GM19452 (cell line): ENCODE measurements at regions not wholly inside any gene's neighbourhood (a gene's known extent, or its start where the extent isn't known, plus 50 kb on each side); places are given as distances from the start of the nearest gene placed in this dataset.

Source experiments
- ATAC-seq: cut with Tn5 transposase; IDR thresholded peaks from one replicate; pipeline ENCODE4 v1.9.1; 2021; ENCODE audit not compliant: unreplicated experiment

DNA sequence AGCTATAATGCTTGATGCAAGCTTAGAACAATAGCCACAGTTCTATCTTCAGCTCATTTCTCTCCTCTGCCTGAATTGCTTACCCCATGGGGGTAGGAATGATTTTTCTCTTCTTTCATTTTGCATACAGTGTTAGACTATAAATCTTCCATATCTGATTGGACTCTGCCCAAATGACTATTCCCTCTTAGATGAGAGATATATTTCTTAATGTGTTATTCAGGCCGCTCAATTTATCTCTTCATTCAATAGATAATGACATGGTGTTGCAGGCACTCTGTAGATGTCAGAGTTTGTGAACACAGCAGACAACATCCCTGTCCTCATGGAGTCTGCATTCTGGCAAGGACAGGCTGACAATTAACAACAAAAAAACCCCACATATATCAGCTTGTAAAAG lies 443.7 kb upstream of the CELF4 start:
- ATAC-seq = no peak

DNA sequence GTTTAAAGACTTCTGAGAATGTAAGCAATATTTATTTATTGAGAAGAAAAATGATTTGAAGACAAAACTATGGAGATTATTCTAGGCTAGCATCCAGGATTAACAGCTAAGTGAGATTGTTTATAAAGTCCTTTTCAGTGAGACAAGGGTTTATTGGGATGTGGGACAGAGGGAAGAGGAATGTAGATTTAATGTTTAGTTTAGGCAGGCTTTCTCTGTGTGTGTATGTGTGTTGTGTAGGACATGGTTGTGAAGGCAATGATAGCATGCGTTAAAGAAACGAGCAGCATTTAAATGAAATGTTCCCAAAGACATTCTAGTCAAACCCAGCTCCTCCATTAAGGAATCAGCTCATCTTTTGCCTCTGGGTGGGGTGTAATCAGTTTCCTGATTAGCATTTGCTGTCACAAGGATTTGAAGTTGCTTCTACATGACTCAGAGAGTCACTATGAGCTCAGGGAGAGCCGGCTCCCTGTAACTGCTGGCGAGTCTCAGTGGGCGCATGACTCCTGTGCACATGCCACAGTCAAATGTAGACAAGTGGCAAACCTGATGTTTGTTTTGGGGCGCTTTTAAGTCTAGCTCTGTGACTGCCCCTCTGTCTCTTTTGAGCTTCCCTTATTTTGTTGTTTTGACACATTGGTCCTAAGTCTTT lies 442.2 kb upstream of the CELF4 start:
- no peak for ATAC-seq

DNA sequence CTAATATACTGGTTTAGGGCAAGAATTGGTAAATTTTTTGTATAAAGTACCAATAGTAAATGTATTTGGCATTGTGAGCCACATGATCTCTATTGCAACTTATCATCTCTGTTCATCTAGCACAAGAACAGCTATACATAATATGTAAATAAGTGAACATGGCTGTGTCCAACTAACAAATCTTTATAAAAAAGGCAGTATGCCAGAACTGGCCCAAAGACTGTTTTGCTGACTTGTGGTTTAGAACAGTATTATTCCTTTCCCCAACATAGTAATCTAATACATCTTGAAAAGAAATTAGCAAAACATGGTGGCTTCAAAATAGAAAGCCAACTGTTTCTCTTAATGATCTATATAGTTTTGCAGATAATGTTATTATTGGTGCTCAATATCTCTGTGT lies 441.4 kb upstream of the CELF4 start:
- no peak for ATAC-seq

DNA sequence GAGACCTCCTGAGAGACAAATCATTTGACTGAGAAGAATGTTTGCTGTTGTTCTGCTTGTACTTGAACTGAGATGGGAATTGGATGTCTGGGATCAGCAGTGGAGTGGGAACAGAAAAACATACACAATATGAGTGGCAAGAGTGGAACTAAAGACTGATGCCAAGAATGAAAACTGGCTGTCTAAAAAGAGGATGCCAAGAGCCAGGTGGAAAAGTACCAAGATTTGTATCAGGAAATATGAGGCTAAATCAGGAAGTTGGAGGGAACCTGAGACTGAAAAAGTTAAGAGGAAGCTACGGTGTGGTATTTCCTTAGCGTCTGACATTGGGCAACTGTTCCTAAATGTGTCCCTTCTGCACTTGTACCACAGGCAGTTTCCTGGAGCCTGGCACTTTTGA lies 440.9 kb upstream of the CELF4 start:
- no peak for ATAC-seq

DNA sequence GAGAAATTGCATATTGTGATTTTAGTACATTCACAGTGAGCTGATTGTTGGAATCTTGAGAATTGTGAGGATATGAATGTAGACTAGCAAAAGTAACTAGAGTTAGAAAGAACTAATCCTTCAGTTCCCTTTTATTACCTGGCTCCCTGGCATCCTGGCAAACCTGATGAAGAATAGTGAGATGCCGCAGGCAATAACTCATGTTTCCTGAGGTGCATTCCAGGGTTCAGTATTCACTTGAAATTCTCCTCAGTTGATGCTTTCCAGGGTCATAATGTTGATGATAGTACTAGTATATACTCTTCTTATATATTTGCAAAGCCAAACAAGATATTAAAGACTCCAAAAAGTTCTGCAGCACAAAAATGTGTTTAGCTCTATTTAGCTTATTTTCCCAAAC lies 432.1 kb upstream of the CELF4 start:
- no peak for ATAC-seq

DNA sequence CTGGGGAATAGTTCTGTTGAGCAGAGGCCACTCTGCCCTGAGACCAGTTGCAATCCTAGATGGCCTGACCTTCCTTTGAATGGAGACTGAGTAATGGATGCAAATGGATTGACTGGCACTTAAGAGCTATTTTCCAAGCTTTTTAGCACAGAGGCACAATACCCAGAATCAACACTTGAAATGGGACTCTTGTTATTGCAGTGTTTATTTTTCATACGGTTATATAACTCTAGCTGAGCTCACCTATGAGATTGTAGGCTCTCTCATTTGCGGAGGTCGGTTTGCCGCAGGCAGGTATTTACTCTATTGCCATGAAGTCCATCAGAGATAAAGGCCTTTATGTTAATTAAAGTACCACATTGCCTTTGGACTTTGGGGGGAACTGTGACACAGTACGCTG lies 422.3 kb upstream of the CELF4 start:
- no peak for ATAC-seq

DNA sequence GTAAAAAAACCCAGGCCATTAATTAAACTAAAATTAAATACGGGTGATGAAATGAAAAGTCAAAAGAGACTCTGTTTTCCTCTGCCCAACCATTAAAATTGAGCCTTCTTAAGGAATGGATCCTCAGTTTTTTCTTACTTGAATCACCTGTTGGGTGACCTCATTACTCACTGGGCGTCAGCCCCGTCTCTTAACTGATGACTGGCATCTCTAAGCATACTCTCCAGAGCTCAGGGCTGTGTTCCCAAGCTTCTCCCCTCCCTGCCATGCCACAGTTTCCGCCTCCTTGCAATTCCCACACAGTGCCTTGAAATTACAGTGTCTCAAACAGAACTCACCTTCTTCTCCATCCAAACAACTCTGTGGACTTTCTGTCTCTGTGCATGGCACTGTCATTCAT lies 421.1 kb upstream of the CELF4 start:
- no peak for ATAC-seq

DNA sequence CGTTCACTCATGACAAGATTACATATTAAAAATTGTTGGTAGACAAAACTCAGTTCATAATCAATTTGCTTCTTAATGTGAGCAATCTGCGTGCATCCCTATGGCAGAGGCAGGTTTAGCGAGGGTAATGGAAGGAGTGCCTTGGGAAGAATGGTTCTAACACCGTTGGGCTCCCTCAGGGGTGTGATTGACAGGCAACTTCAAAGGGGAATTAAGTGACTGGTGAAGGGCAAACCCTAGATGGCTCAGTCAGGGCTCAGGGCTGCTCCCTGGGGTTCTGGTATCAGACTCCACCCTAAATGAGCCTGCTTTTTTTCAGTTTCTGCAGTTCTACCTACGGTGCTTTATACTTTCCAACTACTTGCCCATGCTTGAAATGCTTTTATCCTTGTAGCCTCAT lies 419.5 kb upstream of the CELF4 start:
- ATAC-seq = no peak

DNA sequence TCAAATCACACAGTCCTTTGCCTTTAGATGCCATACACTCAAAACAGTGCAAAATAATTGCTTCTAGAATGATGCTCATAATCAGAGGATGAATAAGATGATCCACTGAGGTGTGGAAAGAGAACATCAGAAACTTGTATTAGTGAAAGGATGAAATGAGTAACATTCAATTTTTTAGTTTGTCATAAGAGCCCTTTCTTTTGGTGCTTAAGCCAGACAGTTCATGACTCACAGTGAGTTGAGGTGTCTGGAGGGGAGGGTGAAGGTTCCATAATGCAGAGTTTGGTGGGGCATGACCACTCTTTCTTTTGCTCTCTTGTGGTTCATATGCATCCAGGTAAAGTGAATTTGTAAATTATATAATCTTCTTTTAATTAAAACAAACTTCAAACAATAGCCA lies 415.0 kb upstream of the CELF4 start:
- ATAC-seq = no peak

DNA sequence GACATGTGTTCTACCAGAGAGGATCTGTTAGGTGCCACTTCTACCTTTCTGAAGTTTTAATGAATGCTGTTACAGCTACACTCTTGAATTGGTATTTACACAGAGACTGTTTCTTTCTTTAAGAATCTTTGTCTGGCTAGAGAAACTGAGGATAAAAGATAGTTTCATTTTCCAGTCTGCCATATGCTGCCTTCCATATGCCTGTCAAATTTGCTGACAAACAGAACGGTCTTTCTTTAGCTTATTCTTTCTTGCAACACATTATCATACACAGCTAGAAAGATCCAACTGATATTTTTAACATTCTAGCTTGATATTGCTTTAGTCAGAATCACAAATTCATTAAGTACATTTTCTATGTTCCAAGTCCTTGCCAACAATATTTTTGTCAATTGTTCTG lies 409.8 kb upstream of the CELF4 start:
- ATAC-seq = no peak

DNA sequence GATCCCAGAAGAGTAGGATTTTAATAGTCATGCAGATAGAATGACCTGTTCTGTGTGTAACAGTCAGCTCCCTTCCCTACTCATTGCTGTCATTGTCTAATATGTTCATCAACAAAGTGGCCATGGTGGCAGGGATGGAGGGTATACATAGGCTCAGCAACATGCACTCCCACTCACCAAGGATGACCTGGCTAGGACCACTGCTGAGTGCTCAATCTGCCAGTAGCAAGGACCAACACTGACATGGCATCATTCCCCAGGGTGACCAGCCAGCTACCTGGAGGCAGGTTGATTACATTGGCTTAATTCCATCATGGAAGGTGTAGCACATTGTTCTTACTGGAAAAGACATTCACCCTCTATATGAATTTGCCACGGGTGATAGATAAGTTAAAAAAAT lies 401.7 kb upstream of the CELF4 start:
- ATAC-seq = no peak

DNA sequence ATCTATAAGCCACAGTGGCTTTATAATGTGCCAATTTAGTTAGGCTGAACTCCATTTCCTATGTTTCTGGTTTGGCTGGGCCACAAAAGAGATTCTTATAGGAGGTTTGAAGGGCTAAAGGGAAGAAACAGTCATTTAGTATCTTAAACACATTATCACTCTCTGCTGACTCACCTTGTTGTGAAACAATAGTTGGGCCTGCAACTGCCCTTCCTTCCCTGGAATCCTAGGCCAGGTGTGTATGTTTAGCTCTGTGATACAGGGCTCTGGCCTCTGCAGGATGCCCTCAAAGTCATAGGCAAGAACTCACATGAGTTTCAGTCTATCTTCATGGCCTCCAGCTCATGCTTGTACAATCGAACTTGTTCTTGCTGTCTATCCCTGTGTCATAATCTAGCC lies 400.0 kb upstream of the CELF4 start:
- ATAC-seq = no peak

DNA sequence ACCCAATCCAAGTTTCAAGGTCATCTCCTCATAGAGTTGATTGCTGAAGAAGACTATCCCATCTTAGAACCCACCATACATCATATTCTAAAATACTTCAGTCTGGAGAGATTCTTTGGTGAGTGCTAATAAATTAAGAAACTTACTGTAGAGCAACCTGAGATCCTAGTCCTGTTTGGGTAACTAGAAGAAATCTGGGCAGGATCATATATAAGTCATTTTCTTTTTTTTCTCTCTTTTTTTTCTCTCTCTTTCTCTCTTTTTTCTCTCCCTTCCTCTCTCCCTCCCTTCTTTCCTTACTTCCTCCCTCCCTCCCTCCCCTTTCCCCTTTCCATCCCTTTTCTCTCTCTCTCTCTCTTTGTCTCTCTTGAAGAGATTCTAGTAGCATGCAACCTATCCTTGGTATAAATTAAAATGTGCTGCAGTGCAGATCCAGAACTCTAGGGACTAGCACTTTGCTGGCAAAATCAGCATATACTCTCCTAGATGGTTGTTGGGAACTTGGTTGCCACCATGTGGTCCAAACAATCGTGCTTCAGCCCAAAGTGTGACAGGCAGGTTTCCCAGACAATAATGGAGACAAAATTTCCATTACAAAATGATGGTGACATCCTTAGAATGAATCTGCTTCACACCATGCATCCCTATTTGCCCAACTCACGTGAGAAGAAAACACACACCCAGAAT lies 399.4 kb upstream of the CELF4 start:
- ATAC-seq = no peak

DNA sequence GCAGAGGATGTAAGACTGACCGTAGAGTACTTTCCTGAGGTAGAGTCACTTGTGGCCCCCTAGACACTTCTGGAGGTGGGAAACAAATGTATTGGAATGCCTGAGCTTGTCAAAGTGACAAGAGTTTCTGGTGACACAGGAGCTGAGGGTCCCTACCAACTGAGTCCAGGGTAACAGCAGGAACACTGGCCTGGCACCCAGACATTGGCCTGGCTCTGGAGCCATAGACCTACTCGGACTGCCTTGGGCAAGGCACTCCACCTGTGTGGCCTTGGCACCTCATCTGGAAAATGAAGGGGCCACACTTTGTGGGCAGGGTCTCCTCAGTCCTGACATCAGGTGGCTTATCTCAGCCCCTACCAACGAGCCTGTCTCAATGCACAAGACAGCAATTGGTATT lies 398.2 kb upstream of the CELF4 start:
- ATAC-seq = no peak

DNA sequence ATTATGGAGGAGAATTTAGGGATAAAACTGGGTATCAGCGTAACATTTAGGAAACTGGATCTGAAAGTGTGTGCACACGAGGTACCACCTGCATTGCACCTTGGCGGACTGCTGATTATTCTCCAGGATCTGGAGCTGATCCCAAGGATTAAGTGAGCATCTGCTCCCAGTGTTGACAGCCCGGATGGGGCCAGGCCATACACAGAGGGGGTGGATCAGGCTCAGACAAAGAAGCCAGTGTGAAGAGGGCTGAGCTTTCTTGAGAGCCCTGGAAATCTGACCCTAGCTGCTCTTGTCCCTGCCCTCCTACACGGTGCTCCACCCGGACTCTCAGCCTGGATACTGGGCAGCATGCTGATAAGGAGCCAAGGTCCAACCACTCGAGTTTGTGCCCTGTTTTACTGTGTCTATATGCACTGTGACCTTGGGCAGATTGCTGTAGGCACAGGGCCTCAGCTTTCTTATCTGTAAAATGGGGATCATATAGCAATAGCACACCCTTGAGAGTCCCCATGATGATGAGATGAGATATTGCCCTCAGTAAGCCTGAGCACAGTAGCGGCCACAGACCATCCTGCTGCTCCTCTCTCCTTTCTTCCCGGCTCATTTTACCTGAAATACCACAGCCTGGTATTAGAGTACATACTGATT lies 396.8 kb upstream of the CELF4 start:
- ATAC-seq = no peak

DNA sequence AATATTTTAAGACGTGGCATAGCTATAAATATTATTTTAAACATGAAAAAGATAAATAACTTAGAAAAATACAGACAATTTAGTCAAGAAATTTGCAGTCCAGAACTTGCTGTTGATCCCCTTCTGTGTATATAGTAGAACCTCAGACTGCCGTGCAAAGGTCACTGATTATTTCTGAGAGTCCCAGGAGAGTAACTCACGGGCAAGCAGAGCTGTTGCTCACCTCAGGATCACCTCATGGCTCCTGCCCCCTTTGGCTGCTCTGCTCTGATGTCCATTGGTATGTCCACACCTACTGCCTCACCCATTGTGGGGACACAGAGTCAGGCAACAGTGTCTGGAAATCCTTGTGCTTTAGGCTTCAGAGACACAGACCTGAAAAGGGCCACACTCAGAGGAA lies 392.9 kb upstream of the CELF4 start:
- ATAC-seq = no peak

DNA sequence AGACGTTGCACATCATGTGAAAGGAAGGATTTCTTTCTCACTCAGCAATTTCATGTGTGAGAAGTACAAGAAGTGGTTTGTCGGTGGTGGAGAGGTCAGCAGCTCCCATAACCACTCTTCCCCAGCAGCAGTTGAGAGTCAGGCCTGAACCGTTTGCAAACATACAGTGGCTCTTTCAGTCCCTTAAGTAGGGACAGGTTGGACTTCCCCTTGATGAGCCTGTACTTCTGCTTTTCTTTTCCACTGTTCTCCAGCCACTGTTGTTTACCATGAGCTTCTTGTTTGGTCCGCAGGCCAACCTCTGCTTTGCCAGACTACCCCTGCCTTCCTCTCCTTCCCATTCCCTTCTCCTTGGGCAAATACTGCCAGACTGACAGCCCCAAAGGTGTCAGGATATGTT lies 391.3 kb upstream of the CELF4 start:
- no peak for ATAC-seq

DNA sequence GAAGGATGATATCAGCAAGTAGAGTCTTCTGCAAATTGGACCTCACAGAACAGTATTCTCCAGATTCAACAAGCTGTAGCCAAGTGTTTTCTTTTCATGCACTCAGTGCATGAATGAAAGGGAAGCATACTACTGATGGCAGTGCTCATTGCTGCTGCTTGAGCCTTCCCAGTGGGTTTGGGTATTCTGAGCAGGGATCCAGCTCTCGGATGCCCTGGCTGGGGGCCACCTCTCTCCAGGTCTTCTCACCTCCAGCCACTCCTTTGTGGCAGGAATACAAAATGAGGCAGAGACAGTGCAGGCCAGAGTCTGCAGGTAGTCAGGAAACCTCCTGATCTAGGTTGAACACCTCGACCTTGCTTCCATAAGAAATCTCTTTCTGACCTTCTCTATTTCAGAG lies 390.4 kb upstream of the CELF4 start:
- no peak for ATAC-seq

DNA sequence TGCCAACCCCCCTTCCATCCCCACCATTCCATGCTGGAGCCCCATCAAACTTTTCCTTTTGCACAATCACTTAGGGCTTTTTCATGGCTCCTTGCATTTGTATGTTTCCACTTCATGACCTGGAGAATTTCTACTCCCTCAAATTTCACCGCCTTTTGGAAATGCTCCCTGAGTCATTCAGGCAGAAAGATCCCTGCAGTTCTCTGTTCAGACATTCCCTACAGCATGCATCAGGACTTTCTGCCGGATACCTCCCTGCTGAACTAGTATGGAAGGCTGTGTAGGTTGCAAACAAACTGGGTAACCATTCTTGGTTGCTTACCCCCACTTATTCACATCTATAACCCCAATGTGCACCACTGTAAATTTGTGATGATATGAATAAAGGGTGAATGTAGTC lies 389.6 kb upstream of the CELF4 start:
- no peak for ATAC-seq

DNA sequence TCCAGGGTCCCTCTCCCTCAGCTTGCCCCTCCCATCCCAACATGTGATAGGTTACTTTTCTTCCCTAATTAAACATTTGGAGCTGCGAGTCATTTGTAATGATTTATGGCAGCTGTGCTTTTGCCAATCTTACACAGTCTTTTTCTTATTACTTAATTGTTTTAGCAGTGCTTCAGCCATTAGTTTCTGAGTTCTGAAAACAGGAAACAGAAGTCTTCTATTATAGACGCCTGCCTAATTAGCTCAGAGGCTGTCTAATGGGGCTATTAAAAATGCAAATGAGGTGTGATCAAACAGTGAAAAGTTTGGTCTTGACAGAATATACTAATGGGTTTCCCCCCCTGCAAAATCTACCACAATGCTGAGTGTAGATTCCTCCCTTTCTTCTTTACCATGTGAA lies 388.3 kb upstream of the CELF4 start:
- ATAC-seq = no peak

DNA sequence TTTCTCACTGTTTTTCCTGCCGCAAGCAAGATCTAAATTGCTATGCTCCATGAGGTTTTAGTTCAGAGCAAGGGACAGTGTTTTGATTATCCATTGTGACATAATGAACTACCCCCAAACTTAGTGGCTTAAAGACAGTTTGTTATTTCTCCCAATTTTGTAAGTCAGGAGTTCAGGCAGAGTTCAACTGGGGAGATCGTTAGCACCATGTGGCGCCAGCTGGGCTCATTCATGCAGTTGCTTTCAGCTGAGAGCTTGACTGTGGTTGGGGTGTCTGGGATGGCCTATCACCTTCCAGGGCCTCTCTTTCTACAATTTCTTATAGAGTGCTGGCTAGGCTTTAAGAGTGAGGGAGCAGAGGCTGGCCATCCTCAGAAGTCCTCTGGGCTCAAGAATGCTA lies 382.9 kb upstream of the CELF4 start:
- ATAC-seq = no peak

DNA sequence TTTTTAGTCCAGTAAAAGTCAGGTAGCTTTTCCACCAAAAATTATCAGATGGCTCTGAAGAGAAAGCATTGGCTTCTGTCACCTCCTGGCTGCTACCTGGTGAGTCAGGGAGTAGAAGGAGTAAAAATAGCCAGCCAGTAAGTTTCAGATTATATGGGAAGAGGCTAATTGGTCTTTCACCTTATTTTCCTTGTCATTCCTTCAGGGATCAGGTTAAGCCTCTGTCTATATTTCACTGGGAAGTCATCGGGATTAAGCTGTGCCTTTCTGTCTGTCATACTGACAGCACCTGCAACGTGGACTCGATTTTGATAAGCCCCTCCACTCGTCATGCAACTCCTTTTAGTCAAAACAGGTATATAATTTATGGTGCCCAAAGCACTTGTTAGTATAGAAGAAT lies 380.7 kb upstream of the CELF4 start:
- ATAC-seq = no peak
